A549 (cell line): ENCODE measurements at regions not wholly inside any gene's neighbourhood (a gene's known extent, or its start where the extent isn't known, plus 50 kb on each side); places are given as distances from the start of the nearest gene placed in this dataset.

ENCODE experiments used
- ATAC-seq, 2 experiments: fragments of 200-7000 bp in 1 of 2; fragments of >200 bp in 1 of 2; cut with Nextera tagmentation in 1 of 2; cut with Tn5 transposase in 1 of 2; 3 replicates each; pipeline versions ENCODE4 v1.8.0 to v1.9.1; 2018 to 2020; ENCODE audit warnings: mild to moderate bottlenecking in 1 of 2, moderate library complexity in 1 of 2
- CTCF ChIA-PET: fragments of 300-600 bp; sonication (Branson Sonifier 250); formaldehyde crosslinking; extraction: SDS; loops from one replicate; lab custom pipeline; 2021; ENCODE audit warnings: antibody characterized with exemption, inconsistent platforms; lab: Yijun Ruan, JAX
- POLR2A ChIA-PET: fragments of 350-600 bp; formaldehyde crosslinking; extraction: SDS; loops from one replicate; lab custom pipeline; 2021; ENCODE audit warnings: antibody characterized with exemption, inconsistent platforms; lab: Yijun Ruan, JAX
- DNase-seq, 2 experiments: peaks; one replicate each; pipeline versions ENCODE4 v3.0.0 to v3.0.0-alpha.2; 2011 to 2016; ENCODE audit warnings: low read depth in 1 of 2, low spot score in 1 of 2
- FAIRE-seq: peaks from 2 replicates; lab custom pipeline; 2011; peaks lifted over from hg19 to GRCh38; lab: Jason Lieb, UNC
- H3K27ac ChIP-seq, 2 experiments: fragments of >200 bp; sonication (Bioruptor Twin); formaldehyde crosslinking; 3 replicates each; pipeline ENCODE4 v1.5.1; 2016 to 2017
- H3K4me1 ChIP-seq: fragments of >200 bp; sonication (Bioruptor Twin); formaldehyde crosslinking; 3 replicates; pipeline ENCODE4 v1.6.1; 2016
- H3K4me2 ChIP-seq: fragments of >200 bp; sonication (Bioruptor Twin); formaldehyde crosslinking; 3 replicates; pipeline ENCODE4 v1.6.1; 2016
- H3K4me3 ChIP-seq: fragments of >200 bp; sonication (Bioruptor Twin); formaldehyde crosslinking; 3 replicates; pipeline ENCODE4 v1.5.1; 2016
- H3K9me3 ChIP-seq: fragments of >200 bp; sonication (Bioruptor Twin); formaldehyde crosslinking; 3 replicates; pipeline ENCODE4 v1.6.1; 2016
- ATOH8 ChIP-seq: fragments of 250-450 bp; sonication (Bioruptor Pico); IDR thresholded peaks from 2 replicates; pipeline ENCODE4 v1.5.0; 2020; ENCODE audit warnings: low read depth, mild to moderate bottlenecking, moderate library complexity
- BHLHE40 ChIP-seq: IDR thresholded peaks from 2 replicates; pipeline ENCODE4 v1.6.1; 2012; ENCODE audit warnings: low read depth, low read length, inconsistent platforms
- CBX2 ChIP-seq: fragments of 200-600 bp; sonication (generic); IDR thresholded peaks from 2 replicates; pipeline ENCODE4 v1.6.1; 2016; ENCODE audit warnings: low read depth, mild to moderate bottlenecking, borderline replicate concordance
- CEBPB ChIP-seq, 2 experiments: fragments of >200 bp in 1 of 2; sonication (Bioruptor Twin) in 1 of 2; formaldehyde crosslinking in 1 of 2; IDR thresholded peaks; 2 replicates each; pipeline ENCODE4 v1.6.1; 2012 to 2016
- CHD2 ChIP-seq: fragments of 150-350 bp; IDR thresholded peaks from 2 replicates; pipeline ENCODE4 v1.6.1; 2014; ENCODE audit warnings: low read length; ENCODE audit not compliant: partially characterized antibody
- CHD4 ChIP-seq: fragments of 200-600 bp; sonication (generic); IDR thresholded peaks from 2 replicates; pipeline ENCODE4 v1.6.1; 2016; ENCODE audit warnings: antibody characterized with exemption, mild to moderate bottlenecking, borderline replicate concordance
- EHMT2 ChIP-seq: fragments of 200-600 bp; sonication (generic); IDR thresholded peaks from 2 replicates; pipeline ENCODE4 v1.6.1; 2016; ENCODE audit warnings: antibody characterized with exemption, low read depth, mild to moderate bottlenecking, moderate library complexity
- ELK1 ChIP-seq: fragments of 150-350 bp; IDR thresholded peaks from 2 replicates; pipeline ENCODE4 v1.6.1; 2014; ENCODE audit warnings: low read depth, mild to moderate bottlenecking, low read length
- EP300 ChIP-seq, 2 experiments: fragments of >200 bp; sonication (Bioruptor Twin); formaldehyde crosslinking; IDR thresholded peaks; 2 replicates in 1 of 2; 3 replicates in 1 of 2; pipeline ENCODE4 v1.6.1; 2016 to 2017
- ESRRA ChIP-seq: fragments of 150-350 bp; IDR thresholded peaks from 2 replicates; pipeline ENCODE4 v1.6.1; 2014; ENCODE audit warnings: mild to moderate bottlenecking, low read length, borderline replicate concordance
- FOSB ChIP-seq: fragments of 250-450 bp; sonication (Bioruptor Pico); IDR thresholded peaks from 2 replicates; pipeline ENCODE4 v1.5.0; 2020; ENCODE audit warnings: mild to moderate bottlenecking, moderate library complexity
- HDAC2 ChIP-seq: fragments of 200-600 bp; sonication (generic); IDR thresholded peaks from 2 replicates; pipeline ENCODE4 v1.6.1; 2016
- HEYL ChIP-seq: fragments of 250-450 bp; sonication (Bioruptor Pico); IDR thresholded peaks from 2 replicates; pipeline ENCODE4 v1.8.0; 2021; ENCODE audit warnings: mild to moderate bottlenecking, moderate library complexity
- HOXA7 ChIP-seq: fragments of 250-450 bp; sonication (Bioruptor Pico); IDR thresholded peaks from 2 replicates; pipeline ENCODE4 v1.5.0; 2020; ENCODE audit warnings: mild to moderate bottlenecking, moderate library complexity
- HOXB5 ChIP-seq: fragments of 250-450 bp; sonication (Bioruptor Pico); IDR thresholded peaks from 2 replicates; pipeline ENCODE4 v1.5.0; 2020; ENCODE audit warnings: mild to moderate bottlenecking, moderate library complexity
- JUN ChIP-seq, 2 experiments: fragments of >200 bp; sonication (Bioruptor Twin); formaldehyde crosslinking; IDR thresholded peaks; 2 replicates in 1 of 2; 3 replicates in 1 of 2; pipeline ENCODE4 v1.6.1; 2016 to 2017
- KDM1A ChIP-seq: fragments of 200-600 bp; sonication (generic); IDR thresholded peaks from 2 replicates; pipeline ENCODE4 v1.6.1; 2016; ENCODE audit warnings: low read depth, mild to moderate bottlenecking
- KDM5A ChIP-seq: fragments of 200-600 bp; sonication (generic); IDR thresholded peaks from 2 replicates; pipeline ENCODE4 v1.6.1; 2016; ENCODE audit warnings: antibody characterized with exemption, mild to moderate bottlenecking
- NPAS2 ChIP-seq: fragments of 250-450 bp; sonication (Bioruptor Pico); IDR thresholded peaks from 2 replicates; pipeline ENCODE4 v1.8.0; 2022; ENCODE audit warnings: mild to moderate bottlenecking, moderate library complexity, borderline replicate concordance
- NR3C1 ChIP-seq: fragments of >200 bp; sonication (Bioruptor Twin); formaldehyde crosslinking; IDR thresholded peaks from 3 replicates; pipeline ENCODE4 v1.6.1; 2017
- PBX3 ChIP-seq: IDR thresholded peaks from 2 replicates; pipeline ENCODE4 v1.6.1; 2012
- PHF8 ChIP-seq: fragments of 200-600 bp; sonication (generic); IDR thresholded peaks from 2 replicates; pipeline ENCODE4 v1.6.1; 2016; ENCODE audit warnings: low read depth, mild to moderate bottlenecking, antibody characterized with exemption, moderate library complexity, borderline replicate concordance
- POLR2AphosphoS2 ChIP-seq: conservative IDR thresholded peaks from 2 replicates; pipeline ENCODE4 v1.6.1; 2012; ENCODE audit warnings: low read length, improper control_type of control experiment, inconsistent platforms
- RAD21 ChIP-seq, 2 experiments: fragments of >200 bp in 1 of 2; sonication (Bioruptor Twin) in 1 of 2; formaldehyde crosslinking in 1 of 2; IDR thresholded peaks in 1 of 2; conservative IDR thresholded peaks in 1 of 2; 2 replicates in 1 of 2; 3 replicates in 1 of 2; pipeline ENCODE4 v1.6.1; 2012 to 2018; ENCODE audit warnings: inconsistent platforms in 1 of 2
- RARB ChIP-seq: fragments of 250-450 bp; sonication (Bioruptor Pico); IDR thresholded peaks from 2 replicates; pipeline ENCODE4 v1.8.0; 2021; ENCODE audit warnings: mild to moderate bottlenecking, moderate library complexity
- REST ChIP-seq: fragments of 200-600 bp; sonication (generic); IDR thresholded peaks from 2 replicates; pipeline ENCODE4 v1.6.1; 2016; ENCODE audit warnings: antibody characterized with exemption, mild to moderate bottlenecking, moderate library complexity
- RFX5 ChIP-seq: fragments of 450-650 bp; IDR thresholded peaks from 2 replicates; pipeline ENCODE4 v1.7.1; 2014; ENCODE audit warnings: antibody characterized with exemption, mild to moderate bottlenecking, moderate library complexity
- RNF2 ChIP-seq: fragments of 200-600 bp; sonication (generic); IDR thresholded peaks from 2 replicates; pipeline ENCODE4 v1.6.1; 2016; ENCODE audit warnings: low read depth, mild to moderate bottlenecking, antibody characterized with exemption, moderate library complexity, borderline replicate concordance
- SMC3 ChIP-seq: fragments of >200 bp; sonication (Bioruptor Twin); formaldehyde crosslinking; IDR thresholded peaks from 3 replicates; pipeline ENCODE4 v1.6.1; 2018; ENCODE audit warnings: inconsistent platforms
- SREBF2 ChIP-seq: fragments of 450-650 bp; IDR thresholded peaks from 2 replicates; pipeline ENCODE4 v1.6.1; 2014; ENCODE audit warnings: mild to moderate bottlenecking, moderate library complexity
- ZC3H11A ChIP-seq: fragments of 450-650 bp; IDR thresholded peaks from 2 replicates; pipeline ENCODE4 v1.6.1; 2014; ENCODE audit warnings: antibody characterized with exemption, mild to moderate bottlenecking
- ZNF302 ChIP-seq: fragments of 250-450 bp; sonication (Bioruptor Pico); IDR thresholded peaks from 2 replicates; pipeline ENCODE4 v1.9.0; 2021; ENCODE audit warnings: inconsistent platforms, mild to moderate bottlenecking, moderate library complexity
- WGBS: methylation state at CpG from one replicate; pipeline ENCODE4 v1.1.6; 2017; ENCODE audit errors: missing lambda C conversion rate; 5-methylcytosine and 5-hydroxymethylcytosine counted together
- TF ChIP-seq, protein P1 (sequence below): fragments of >200 bp; sonication (Bioruptor Twin); formaldehyde crosslinking; IDR thresholded peaks from 3 replicates; pipeline ENCODE4 v1.6.1; 2016
- TF ChIP-seq, protein P2 (sequence below): IDR thresholded peaks from 2 replicates; pipeline ENCODE4 v1.6.1; 2012; ENCODE audit warnings: low read depth, borderline replicate concordance

GRCh38 chr10:57696641-57697040, 571.1 kb downstream of the IPMK start:
- H3K4me2 ChIP-seq: peak overlapping the region; percentile 74
- ChIA-PET POLR2A (interaction anchor here (1.2 kb wide), 1 partner anchor 570 kb away, joined by 3 read pairs; no protein-coding TSS in a partner anchor), CTCF (interaction anchor here (1.1 to 1.5 kb wide), 2 partner anchors 39 to 456 kb away, joined by 3 read pairs; no protein-coding TSS in a partner anchor)
- H3K4me3 ChIP-seq: no peak overlapping the region
- peaks cover 80% of the 10 kb centered on the region for H3K4me1 ChIP-seq
- 0% methylated on average over 1 of the region's 1 CpG for WGBS
- DNase-seq (peak; percentile 5 to 81), ATAC-seq (peak; percentile 79 to 89), FAIRE-seq (no peak)
- H3K9me3 ChIP-seq: no peaks in the 10 kb centered on the region
- H3K27ac ChIP-seq: peak overlapping the region; percentile 86 to 87
- TF ChIP-seq PHF8 (no peak), NPAS2 (CRISPR knock-in tag) (no peak), ELK1 (no peak), POLR2AphosphoS2 (no peak), RNF2 (no peak), SREBF2 (no peak), EP300 (IDR thresholded peaks at IDR 0.05) (peak in 1 of 2 experiments; percentile 61; a peak in 1 of 5 replicates), RFX5 (no peak), KDM1A (no peak), CHD2 (no peak), REST (no peak), HOXB5 (CRISPR knock-in tag) (no peak), ESRRA (no peak), SMC3 (0 out of 3 replicates have a peak, but pooled peaks have one; percentile 31), NR3C1 (no peak), CBX2 (no peak), BHLHE40 (no peak), RAD21 (conservative IDR thresholded peaks at IDR 0.05 in 1 of 2, IDR thresholded peaks at IDR 0.05 in 1 of 2) (peak; percentile 10 to 32; a peak in 1 of 5 replicates), HEYL (no peak), CHD4 (no peak), ZC3H11A (no peak; the same call in 1 of the 2 replicates), EHMT2 (no peak), PBX3 (no peak), ZNF302 (no peak), HOXA7 (CRISPR knock-in tag) (no peak), FOSB (CRISPR knock-in tag) (no peak), KDM5A (no peak), ATOH8 (CRISPR knock-in tag) (no peak), CEBPB (IDR thresholded peaks at IDR 0.05) (peak; percentile 75 to 94), HDAC2 (no peak), RARB (CRISPR knock-in tag) (no peak), JUN (IDR thresholded peaks at IDR 0.05) (peak; percentile 24 to 66; a peak in 1 of 5 replicates)
- TF ChIP-seq, protein P1, sequence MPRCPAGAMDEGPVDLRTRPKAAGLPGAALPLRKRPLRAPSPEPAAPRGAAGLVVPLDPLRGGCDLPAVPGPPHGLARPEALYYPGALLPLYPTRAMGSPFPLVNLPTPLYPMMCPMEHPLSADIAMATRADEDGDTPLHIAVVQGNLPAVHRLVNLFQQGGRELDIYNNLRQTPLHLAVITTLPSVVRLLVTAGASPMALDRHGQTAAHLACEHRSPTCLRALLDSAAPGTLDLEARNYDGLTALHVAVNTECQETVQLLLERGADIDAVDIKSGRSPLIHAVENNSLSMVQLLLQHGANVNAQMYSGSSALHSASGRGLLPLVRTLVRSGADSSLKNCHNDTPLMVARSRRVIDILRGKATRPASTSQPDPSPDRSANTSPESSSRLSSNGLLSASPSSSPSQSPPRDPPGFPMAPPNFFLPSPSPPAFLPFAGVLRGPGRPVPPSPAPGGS: peak; percentile 37; the same call in 1 of the 3 replicates
- TF ChIP-seq, protein P2, sequence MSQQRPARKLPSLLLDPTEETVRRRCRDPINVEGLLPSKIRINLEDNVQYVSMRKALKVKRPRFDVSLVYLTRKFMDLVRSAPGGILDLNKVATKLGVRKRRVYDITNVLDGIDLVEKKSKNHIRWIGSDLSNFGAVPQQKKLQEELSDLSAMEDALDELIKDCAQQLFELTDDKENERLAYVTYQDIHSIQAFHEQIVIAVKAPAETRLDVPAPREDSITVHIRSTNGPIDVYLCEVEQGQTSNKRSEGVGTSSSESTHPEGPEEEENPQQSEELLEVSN: no peak
